ENCODE measurements at regions not wholly inside any gene's neighbourhood (a gene's known extent, or its start where the extent isn't known, plus 50 kb on each side); places are given as distances from the start of the nearest gene placed in this dataset.
"Not testable (repeated sequence)": the region's sequence is repeated elsewhere in the genome, so short reads cannot be mapped to it uniquely, and the experiment has no call there.

GRCh38 chr4:9690636-9691237 is 90.7 kb upstream of the DRD5 start:
- TF ChIP-seq SCRT1 (tag by site-specific recombination; IDR thresholded peaks at IDR 0.05; ENCODE audit: borderline replicate concordance); ZNF510 (tag by site-specific recombination; IDR thresholded peaks at IDR 0.05; ENCODE audit: insufficient replicate concordance); GLI2 (tag by site-specific recombination; IDR thresholded peaks at IDR 0.05; ENCODE audit: borderline replicate concordance, low read depth): not testable (repeated sequence)
- TF ChIP-seq, protein P1, sequence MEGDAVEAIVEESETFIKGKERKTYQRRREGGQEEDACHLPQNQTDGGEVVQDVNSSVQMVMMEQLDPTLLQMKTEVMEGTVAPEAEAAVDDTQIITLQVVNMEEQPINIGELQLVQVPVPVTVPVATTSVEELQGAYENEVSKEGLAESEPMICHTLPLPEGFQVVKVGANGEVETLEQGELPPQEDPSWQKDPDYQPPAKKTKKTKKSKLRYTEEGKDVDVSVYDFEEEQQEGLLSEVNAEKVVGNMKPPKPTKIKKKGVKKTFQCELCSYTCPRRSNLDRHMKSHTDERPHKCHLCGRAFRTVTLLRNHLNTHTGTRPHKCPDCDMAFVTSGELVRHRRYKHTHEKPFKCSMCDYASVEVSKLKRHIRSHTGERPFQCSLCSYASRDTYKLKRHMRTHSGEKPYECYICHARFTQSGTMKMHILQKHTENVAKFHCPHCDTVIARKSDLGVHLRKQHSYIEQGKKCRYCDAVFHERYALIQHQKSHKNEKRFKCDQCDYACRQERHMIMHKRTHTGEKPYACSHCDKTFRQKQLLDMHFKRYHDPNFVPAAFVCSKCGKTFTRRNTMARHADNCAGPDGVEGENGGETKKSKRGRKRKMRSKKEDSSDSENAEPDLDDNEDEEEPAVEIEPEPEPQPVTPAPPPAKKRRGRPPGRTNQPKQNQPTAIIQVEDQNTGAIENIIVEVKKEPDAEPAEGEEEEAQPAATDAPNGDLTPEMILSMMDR (tag by site-specific recombination; IDR thresholded peaks at IDR 0.05) = not testable (repeated sequence)

All from HEK293 (cell line).